RWPE2 (cell line): ENCODE measurements at regions not wholly inside any gene's neighbourhood (a gene's known extent, or its start where the extent isn't known, plus 50 kb on each side); places are given as distances from the start of the nearest gene placed in this dataset.

Source experiments
- ATAC-seq: fragments of 200-7000 bp; cut with Tn5 transposase; 3 replicates; pipeline ENCODE4 v1.9.1; 2021; ENCODE audit warnings: low read depth
- DNase-seq: peaks from one replicate; pipeline ENCODE4 v3.0.0-alpha.2; 2020; ENCODE audit warnings: low spot score
- H3K27ac ChIP-seq: fragments of 450-650 bp; 2 replicates; pipeline ENCODE4 v1.5.1; 2017; ENCODE audit warnings: mild to moderate bottlenecking; ENCODE audit not compliant: poor library complexity, severe bottlenecking
- H3K27me3 ChIP-seq: fragments of 250-450 bp; sonication (Bioruptor Pico); 2 replicates; pipeline ENCODE4 v1.5.1; 2021; ENCODE audit warnings: mild to moderate bottlenecking, moderate library complexity; ENCODE audit not compliant: insufficient read depth, poor library complexity, severe bottlenecking
- H3K36me3 ChIP-seq: fragments of 250-450 bp; sonication (Bioruptor Pico); 2 replicates; pipeline ENCODE4 v1.5.1; 2020; ENCODE audit warnings: low read depth, mild to moderate bottlenecking, moderate library complexity
- H3K4me1 ChIP-seq: fragments of 250-450 bp; sonication (Bioruptor Pico); 2 replicates; pipeline ENCODE4 v1.5.1; 2021; ENCODE audit warnings: mild to moderate bottlenecking, moderate library complexity; ENCODE audit not compliant: insufficient read depth, poor library complexity, severe bottlenecking
- H3K4me3 ChIP-seq: fragments of 250-450 bp; sonication (Bioruptor Pico); 2 replicates; pipeline ENCODE4 v1.5.1; 2021; ENCODE audit warnings: mild to moderate bottlenecking, moderate library complexity; ENCODE audit not compliant: severe bottlenecking
- H3K9me3 ChIP-seq: fragments of 250-450 bp; sonication (Bioruptor Pico); 2 replicates; pipeline ENCODE4 v1.5.1; 2021; ENCODE audit warnings: mild to moderate bottlenecking, moderate library complexity; ENCODE audit not compliant: severe bottlenecking
- TF ChIP-seq, protein P1 (sequence below): fragments of 450-650 bp; IDR thresholded peaks from one replicate; pipeline ENCODE4 v1.5.1; 2017; ENCODE audit warnings: mild to moderate bottlenecking, moderate library complexity; ENCODE audit not compliant: poor library complexity, severe bottlenecking

DNA sequence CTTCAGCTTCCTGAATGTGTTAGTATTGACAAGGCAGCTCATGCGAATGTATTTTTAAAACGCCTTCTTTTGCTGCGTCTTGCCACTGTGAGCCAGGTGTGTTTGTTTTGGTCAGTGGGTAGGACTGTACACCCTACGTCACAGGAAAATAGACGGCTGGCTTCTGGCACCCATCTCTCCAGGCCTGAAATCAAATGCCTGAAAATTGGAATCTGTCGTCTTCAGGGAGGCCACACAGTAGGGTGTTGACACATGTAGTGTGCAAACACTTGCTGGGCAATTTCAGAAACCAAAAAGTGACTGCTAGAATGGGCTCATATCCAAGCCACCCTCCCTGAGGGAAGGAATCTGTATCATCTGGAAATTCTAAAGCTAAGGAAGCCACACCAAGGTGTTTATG lies 209.3 kb downstream of the TTC8 start:
- Histone ChIP-seq H3K27me3 (no peaks in the 10 kb centered on the region), H3K4me1 (no peaks in the 10 kb centered on the region), H3K9me3 (no peaks in the 10 kb centered on the region), H3K27ac (no peak overlapping the region), H3K36me3 (no peaks in the 10 kb centered on the region), H3K4me3 (no peak overlapping the region)
- ATAC-seq: no peak
- TF ChIP-seq, protein P1, sequence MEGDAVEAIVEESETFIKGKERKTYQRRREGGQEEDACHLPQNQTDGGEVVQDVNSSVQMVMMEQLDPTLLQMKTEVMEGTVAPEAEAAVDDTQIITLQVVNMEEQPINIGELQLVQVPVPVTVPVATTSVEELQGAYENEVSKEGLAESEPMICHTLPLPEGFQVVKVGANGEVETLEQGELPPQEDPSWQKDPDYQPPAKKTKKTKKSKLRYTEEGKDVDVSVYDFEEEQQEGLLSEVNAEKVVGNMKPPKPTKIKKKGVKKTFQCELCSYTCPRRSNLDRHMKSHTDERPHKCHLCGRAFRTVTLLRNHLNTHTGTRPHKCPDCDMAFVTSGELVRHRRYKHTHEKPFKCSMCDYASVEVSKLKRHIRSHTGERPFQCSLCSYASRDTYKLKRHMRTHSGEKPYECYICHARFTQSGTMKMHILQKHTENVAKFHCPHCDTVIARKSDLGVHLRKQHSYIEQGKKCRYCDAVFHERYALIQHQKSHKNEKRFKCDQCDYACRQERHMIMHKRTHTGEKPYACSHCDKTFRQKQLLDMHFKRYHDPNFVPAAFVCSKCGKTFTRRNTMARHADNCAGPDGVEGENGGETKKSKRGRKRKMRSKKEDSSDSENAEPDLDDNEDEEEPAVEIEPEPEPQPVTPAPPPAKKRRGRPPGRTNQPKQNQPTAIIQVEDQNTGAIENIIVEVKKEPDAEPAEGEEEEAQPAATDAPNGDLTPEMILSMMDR: no peak
- no peak for DNase-seq

- Histone ChIP-seq H3K27ac (no peak overlapping the region), H3K4me1 (peaks cover 6% of the 10 kb centered on the region), H3K4me3 (no peak overlapping the region), H3K36me3 (no peaks in the 10 kb centered on the region), H3K27me3 (no peaks in the 10 kb centered on the region), H3K9me3 (no peaks in the 10 kb centered on the region)
- TF ChIP-seq, protein P1: no peak
- DNase-seq (no peak), ATAC-seq (no peak)
Measured at GRCh38 chr14:89036371-89036770, 211.9 kb downstream of the TTC8 start.

GRCh38 chr14:89037065-89037464 lies 212.6 kb downstream of the TTC8 start:
- TF ChIP-seq, protein P1: no peak
- no peak for ATAC-seq
- Histone ChIP-seq H3K9me3 (no peaks in the 10 kb centered on the region), H3K36me3 (no peaks in the 10 kb centered on the region), H3K27me3 (no peaks in the 10 kb centered on the region), H3K27ac (no peak overlapping the region), H3K4me1 (peaks cover 6% of the 10 kb centered on the region), H3K4me3 (no peak overlapping the region)
- no peak for DNase-seq

DNA sequence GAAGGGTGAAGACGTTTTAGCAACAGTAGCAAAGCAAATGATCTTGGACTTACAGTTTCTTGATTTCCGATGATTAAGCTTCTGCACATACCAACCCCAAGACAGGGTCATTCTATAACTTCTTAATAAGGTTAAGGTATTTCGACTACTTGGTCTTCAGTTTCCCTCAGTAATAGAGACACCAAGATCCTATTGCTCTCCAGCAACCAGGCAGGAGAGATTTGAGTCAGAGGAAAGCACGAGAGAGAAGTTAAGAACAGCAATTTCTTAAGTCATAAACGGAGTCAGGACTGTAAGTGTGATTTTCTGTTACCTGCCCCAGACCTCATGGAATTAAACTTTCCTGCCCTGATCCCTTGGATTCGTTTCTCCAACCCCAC lies 215.6 kb downstream of the TTC8 start:
- peaks cover 6% of the 10 kb centered on the region for H3K4me1 ChIP-seq
- DNase-seq (no peak), ATAC-seq (no peak)
- no peaks in the 10 kb centered on the region for H3K36me3 ChIP-seq
- no peaks in the 10 kb centered on the region for H3K27me3 ChIP-seq
- no peaks in the 10 kb centered on the region for H3K9me3 ChIP-seq
- H3K4me3 ChIP-seq: no peak overlapping the region
- TF ChIP-seq, protein P1: no peak
- peak overlapping the region; percentile 80 for H3K27ac ChIP-seq

- Histone ChIP-seq H3K27me3 (no peaks in the 10 kb centered on the region), H3K4me3 (peak overlapping the region; percentile 17), H3K4me1 (peaks cover 6% of the 10 kb centered on the region), H3K36me3 (no peaks in the 10 kb centered on the region), H3K9me3 (no peaks in the 10 kb centered on the region), H3K27ac (peak overlapping the region; percentile 80)
- peak; percentile 88 for DNase-seq
- ATAC-seq: peak; percentile 94
- TF ChIP-seq, protein P1: peak; percentile 99
Measured at GRCh38 chr14:89040460-89041256, 216.2 kb downstream of the TTC8 start.
